SK-N-SH (cell line): ENCODE measurements at regions not wholly inside any gene's neighbourhood (a gene's known extent, or its start where the extent isn't known, plus 50 kb on each side); places are given as distances from the start of the nearest gene placed in this dataset.

Experiments used
- CHD2 ChIP-seq: fragments of 150-350 bp; IDR thresholded peaks from 2 replicates; pipeline ENCODE4 v1.6.1; 2018; ENCODE audit warnings: low read length; ENCODE audit not compliant: partially characterized antibody
- CTCF ChIP-seq: fragments of 200-600 bp; sonication (generic); IDR thresholded peaks from 2 replicates; pipeline ENCODE4 v1.6.1; 2017; ENCODE audit warnings: antibody characterized with exemption, mild to moderate bottlenecking, moderate library complexity
- EP300 ChIP-seq, 2 experiments: IDR thresholded peaks; 2 replicates each; pipeline versions ENCODE4 v1.4.0 to v1.6.1; 2012; ENCODE audit warnings: borderline replicate concordance in 1 of 2, low read depth in 1 of 2, low read length in 1 of 2
- EZH2phosphoT487 ChIP-seq: fragments of 200-600 bp; sonication (generic); IDR thresholded peaks from 2 replicates; pipeline ENCODE4 v1.6.1; 2017; ENCODE audit warnings: low read depth, mixed run types, mild to moderate bottlenecking, antibody characterized with exemption, moderate library complexity, borderline replicate concordance
- FOXM1 ChIP-seq: IDR thresholded peaks from 2 replicates; pipeline ENCODE4 v1.4.0; 2012; ENCODE audit warnings: low read depth, mild to moderate bottlenecking
- JUND ChIP-seq: IDR thresholded peaks from 2 replicates; pipeline ENCODE4 v1.4.0; 2012
- NRF1 ChIP-seq: IDR thresholded peaks from 2 replicates; pipeline ENCODE4 v1.6.1; 2012; ENCODE audit warnings: low read depth, mild to moderate bottlenecking, low read length
- PBX3 ChIP-seq: IDR thresholded peaks from 2 replicates; pipeline ENCODE4; 2012
- POLR2AphosphoS5 ChIP-seq: IDR thresholded peaks from 2 replicates; pipeline ENCODE4 v1.6.1; 2012; ENCODE audit warnings: low read depth, low read length
- RAD21 ChIP-seq: IDR thresholded peaks from 2 replicates; pipeline ENCODE4 v1.6.1; 2012; ENCODE audit warnings: mild to moderate bottlenecking, low read length
- REST ChIP-seq: IDR thresholded peaks from 2 replicates; pipeline ENCODE4 v1.6.1; 2012; ENCODE audit warnings: mild to moderate bottlenecking, low read depth, low read length, moderate library complexity
- SIN3A ChIP-seq: IDR thresholded peaks from 2 replicates; pipeline ENCODE4 v1.6.1; 2012; ENCODE audit warnings: low read depth, mild to moderate bottlenecking, low read length, moderate library complexity, borderline replicate concordance
- USF2 ChIP-seq: fragments of 150-350 bp; IDR thresholded peaks from 2 replicates; pipeline ENCODE4 v1.6.1; 2017; ENCODE audit warnings: antibody characterized with exemption, low read length, low read depth, borderline replicate concordance

GRCh38 chr7:69435711-69436110, 162.6 kb upstream of the AUTS2 start:
- TF ChIP-seq EP300 (IDR thresholded peaks at IDR 0.05; ENCODE audit: borderline replicate concordance in 1 of 2, low read depth in 1 of 2, low read length in 1 of 2) (no peak), CTCF (no peak), PBX3 (no peak), CHD2 (no peak), RAD21 (no peak), REST (no peak), NRF1 (no peak), EZH2phosphoT487 (no peak), JUND (no peak), SIN3A (no peak), POLR2AphosphoS5 (no peak), FOXM1 (no peak), USF2 (no peak)
